ENCODE measurements at regions not wholly inside any gene's neighbourhood (a gene's known extent, or its start where the extent isn't known, plus 50 kb on each side); places are given as distances from the start of the nearest gene placed in this dataset.

GRCh38 chr15:31262143-31262530 lies 64.5 kb upstream of the KLF13 start:
- Histone ChIP-seq H3K36me3 (ENCODE audit: control insufficient read depth in 2 of 2, extremely low read depth in 1 of 2, insufficient read depth in 2 of 2, low read length in 2 of 2) (no peaks in the 10 kb centered on the region), H3K9me1 (replicated peaks; ENCODE audit: control insufficient read depth, extremely low read depth, insufficient read depth, low read length) (no peaks in the 10 kb centered on the region), H3K27ac (ENCODE audit: insufficient read depth, low read depth, low read length) (no peak overlapping the region), H3K79me2 (ENCODE audit: control insufficient read depth, insufficient read depth, low read length) (no peaks in the 10 kb centered on the region), H3K9me3 (replicated peaks; ENCODE audit: control insufficient read depth, insufficient read depth, low read length) (no peaks in the 10 kb centered on the region), H3K27me3 (ENCODE audit: control insufficient read depth in 2 of 2, insufficient read depth in 2 of 2, low read length in 2 of 2) (no peaks in the 10 kb centered on the region), H2AFZ (ENCODE audit: low read depth, low read length) (no peak overlapping the region), H3K9ac (replicated peaks; ENCODE audit: extremely low read depth, insufficient read depth, low read length) (no peak overlapping the region), H4K20me1 (replicated peaks; ENCODE audit: control insufficient read depth, extremely low read depth, insufficient read depth, low read length) (no peaks in the 10 kb centered on the region), H3K4me1 (ENCODE audit: control insufficient read depth, extremely low read depth, insufficient read depth, low read length) (no peaks in the 10 kb centered on the region), H3K4me2 (ENCODE audit: insufficient read depth, low read length) (no peak overlapping the region), H3K4me3 (replicated peaks in 1 of 3; ENCODE audit: insufficient read depth in 1 of 3, low read depth in 1 of 3, low read length in 3 of 3) (no peak overlapping the region)
- no TSS peak for BruUV-seq (replicated peaks)
- TF ChIP-seq MAX (IDR thresholded peaks at IDR 0.05; ENCODE audit: insufficient read depth, insufficient read length) (no peak), FOS (IDR thresholded peaks at IDR 0.05; ENCODE audit: borderline replicate concordance, insufficient read depth, low read length) (no peak), EZH2 (IDR thresholded peaks at IDR 0.05; ENCODE audit: borderline replicate concordance, low read depth, low read length, severe bottlenecking) (no peak), POLR2A (IDR thresholded peaks at IDR 0.05; ENCODE audit: low read depth, low read length) (no peak), MYC (IDR thresholded peaks at IDR 0.05; ENCODE audit: low read depth, low read length) (no peak), CTCF (IDR thresholded peaks at IDR 0.05; ENCODE audit: extremely low read depth in 1 of 2, insufficient read depth in 1 of 2, low read depth in 1 of 2, low read length in 2 of 2) (no peak), JUN (IDR thresholded peaks at IDR 0.05; ENCODE audit: borderline replicate concordance, insufficient read depth, insufficient read length, low read depth) (no peak), GATA2 (IDR thresholded peaks at IDR 0.05; ENCODE audit: insufficient read depth, insufficient read length, low read depth, low read length) (no peak), POLR2AphosphoS5 (IDR thresholded peaks at IDR 0.05; ENCODE audit: insufficient read depth, low read depth, low read length) (no peak)
- intact Hi-C loops (cut with micrococcal nuclease), result no loop called here
- dilution Hi-C loops (cut with MboI; ENCODE audit: extremely low pct_ligation_motif_present, low sequenced_read_pairs), result no loop called here
- ChIA-PET POLR2A (no interaction called here), CTCF (interaction anchor here (0.9 to 1.9 kb wide), 5 partner anchors 10 to 62 kb away, joined by 3 to 6 read pairs (median 3); no protein-coding TSS in a partner anchor)
- DNase-seq (ENCODE audit: low read depth, low spot score) (no peak), FAIRE-seq (no peak)
